ENCODE measurements at regions not wholly inside any gene's neighbourhood (a gene's known extent, or its start where the extent isn't known, plus 50 kb on each side); places are given as distances from the start of the nearest gene placed in this dataset.

DNA sequence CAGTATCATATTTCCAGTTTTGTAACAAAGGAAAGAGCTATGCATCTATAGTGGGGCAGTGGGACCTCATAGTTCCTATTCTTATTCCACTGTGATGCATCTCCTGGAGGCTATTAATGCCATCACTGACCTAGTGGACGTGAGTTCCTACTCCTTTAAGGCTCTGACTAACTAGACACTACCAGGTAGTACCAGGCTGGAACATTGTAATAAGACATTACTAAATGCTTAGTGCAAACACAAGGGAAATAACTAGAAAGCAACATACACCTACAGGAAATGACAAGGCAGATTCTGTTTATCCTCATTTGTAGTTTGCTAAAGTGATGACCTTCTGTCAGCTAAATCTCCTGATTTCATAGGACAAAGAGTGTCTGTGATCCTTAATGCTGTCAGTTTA lies 192.5 kb downstream of the POSTN start:
- no peak for DNase-seq

DNA sequence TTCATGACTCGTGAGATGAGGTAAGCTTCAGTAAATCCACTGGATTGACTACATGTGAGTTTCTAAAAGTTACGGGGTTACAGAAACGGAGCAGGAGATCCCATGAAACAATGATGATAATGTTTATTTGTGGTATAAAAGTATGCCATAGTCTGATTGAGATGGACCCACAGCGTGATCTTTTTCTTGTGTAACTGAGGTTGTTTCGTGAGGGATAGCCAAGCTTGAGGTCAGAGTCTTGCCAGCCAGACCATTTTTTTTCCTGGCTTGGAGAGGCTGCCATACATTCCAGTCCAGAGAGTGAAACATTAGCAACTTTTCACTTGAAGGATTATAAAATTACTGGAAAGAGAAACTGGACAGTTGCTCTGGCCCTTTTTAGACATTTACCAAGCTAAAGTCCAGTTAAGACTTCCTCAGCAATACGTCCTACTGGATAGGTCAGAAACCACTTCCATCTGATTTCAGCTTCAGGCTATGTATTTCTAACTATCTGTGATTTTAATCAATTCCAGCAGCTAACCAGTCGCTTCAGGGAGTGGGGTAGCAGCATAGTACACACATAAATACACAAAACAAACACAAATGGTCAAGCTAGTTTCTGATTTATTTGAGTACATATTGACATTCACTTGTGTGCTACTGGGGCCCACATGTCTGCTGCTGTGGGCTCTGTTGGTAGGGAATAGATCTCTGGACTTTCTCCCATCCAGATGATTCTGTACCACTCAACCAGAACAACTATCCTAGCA lies 194.6 kb downstream of the POSTN start:
- DNase-seq: peak; percentile 97

DNA sequence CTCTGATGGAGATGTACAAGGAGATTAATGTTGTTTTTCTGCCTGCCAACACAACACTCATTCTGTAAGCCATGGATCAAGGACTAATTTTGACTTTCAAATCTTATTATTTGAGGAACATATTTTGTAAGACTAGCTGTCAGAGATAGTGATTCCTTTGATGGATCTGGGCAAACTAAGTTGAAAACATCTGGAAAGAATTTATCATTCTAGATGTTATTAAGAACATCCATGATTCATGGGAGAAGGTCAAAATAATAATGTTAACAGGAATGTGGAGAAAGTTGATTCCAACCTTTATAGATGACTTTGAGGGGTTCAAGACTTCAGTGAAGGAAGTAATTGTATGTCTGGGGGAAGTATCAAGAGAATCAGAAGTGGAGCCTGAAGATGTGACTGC lies 196.8 kb downstream of the POSTN start:
- no peak for DNase-seq

DNA sequence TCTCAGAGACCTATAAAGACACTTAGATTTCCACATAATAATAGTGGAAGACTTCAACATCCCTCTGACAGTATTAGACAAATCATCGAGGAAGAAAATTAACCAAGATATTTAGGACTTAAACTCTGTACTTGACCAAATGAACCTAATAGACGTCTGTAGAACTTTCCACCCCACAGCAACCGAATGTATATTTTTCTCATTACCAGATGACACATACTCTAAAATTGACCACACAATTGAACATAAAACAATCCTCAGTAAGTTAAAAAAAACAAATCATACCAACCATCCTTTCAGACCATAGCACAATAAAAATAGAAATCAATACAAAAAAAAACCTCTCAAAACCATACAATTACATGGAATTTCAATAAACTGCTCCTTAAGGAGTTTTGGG lies 201.0 kb downstream of the POSTN start:
- peak; percentile 55 for DNase-seq

- peak; percentile 67 for DNase-seq
These were observed 203.0 kb downstream of the POSTN start for GRCh38 chr13:37395544-37395943.

GRCh38 chr13:37392389-37392788 lies 206.2 kb downstream of the POSTN start:
- DNase-seq: no peak

- DNase-seq: no peak
These were observed 207.8 kb downstream of the POSTN start for GRCh38 chr13:37390735-37391134.

GRCh38 chr13:37385956-37386670 lies 212.5 kb downstream of the POSTN start:
- DNase-seq: peak; percentile 95

DNA sequence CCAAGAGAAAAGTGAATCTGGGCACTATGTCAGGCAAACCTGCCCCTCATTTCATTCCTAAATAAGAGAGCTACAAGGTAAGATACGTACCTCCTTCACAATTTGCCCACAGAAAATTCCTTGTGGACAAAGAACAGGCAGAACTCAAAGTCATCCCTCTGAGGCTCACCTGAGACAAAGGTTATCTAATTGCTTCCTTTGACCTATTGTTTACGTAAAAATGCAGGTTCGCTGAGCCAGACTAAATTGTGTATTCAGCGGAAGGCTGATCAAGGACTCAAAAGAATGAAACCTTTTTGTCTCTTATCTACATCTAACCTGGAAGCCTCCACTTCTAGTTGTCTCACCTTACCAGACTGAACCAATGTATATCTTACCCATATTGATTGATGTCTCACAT lies 213.3 kb downstream of the POSTN start:
- DNase-seq: no peak

- DNase-seq: no peak
These were observed 214.7 kb downstream of the POSTN start for GRCh38 chr13:37383856-37384370.

- peak; percentile 88 for DNase-seq
These were observed 215.5 kb downstream of the POSTN start for GRCh38 chr13:37383046-37383445.

DNA sequence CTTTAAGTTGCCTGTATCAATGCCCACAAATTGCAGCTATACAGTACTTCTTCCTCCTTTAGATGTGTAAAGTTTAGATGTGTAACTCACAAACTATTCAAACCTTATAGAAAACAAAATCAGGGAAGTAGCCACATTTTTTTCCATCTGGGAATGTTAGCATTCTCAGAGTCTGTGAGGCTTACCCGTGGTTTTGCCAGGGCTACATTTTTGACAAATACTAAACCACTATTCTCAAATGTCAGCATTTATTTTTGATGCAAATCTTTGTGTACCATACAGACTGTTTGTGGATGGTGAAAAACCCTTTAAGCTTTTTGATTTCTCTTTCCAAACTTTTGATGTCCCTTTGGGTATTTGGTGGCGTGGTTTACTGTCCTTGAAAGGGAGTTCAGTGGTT lies 216.4 kb downstream of the POSTN start:
- peak; percentile 89 for DNase-seq

DNA sequence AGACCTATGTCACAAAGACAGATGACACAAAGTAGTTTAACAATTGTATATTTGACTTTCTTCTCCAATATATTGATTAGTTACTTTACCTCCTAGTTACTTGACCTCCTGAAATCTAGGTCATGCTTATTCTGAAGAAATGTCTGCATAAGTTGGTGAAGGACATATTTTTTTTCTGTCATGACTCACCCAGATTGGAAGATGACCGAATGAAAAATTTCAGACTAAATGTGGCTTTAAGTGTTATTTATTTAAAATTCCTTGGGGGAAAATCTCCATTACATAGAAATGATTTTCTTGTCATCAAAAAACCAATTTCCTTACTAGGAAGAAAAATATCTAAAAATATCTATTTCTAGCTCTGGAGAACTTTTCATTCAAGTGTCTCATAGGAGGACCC lies 217.1 kb downstream of the POSTN start:
- DNase-seq: peak; percentile 91

GRCh38 chr13:37379841-37380240 lies 218.7 kb downstream of the POSTN start:
- DNase-seq: peak; percentile 53

GRCh38 chr13:37375724-37376123 lies 222.8 kb downstream of the POSTN start:
- DNase-seq: no peak

DNA sequence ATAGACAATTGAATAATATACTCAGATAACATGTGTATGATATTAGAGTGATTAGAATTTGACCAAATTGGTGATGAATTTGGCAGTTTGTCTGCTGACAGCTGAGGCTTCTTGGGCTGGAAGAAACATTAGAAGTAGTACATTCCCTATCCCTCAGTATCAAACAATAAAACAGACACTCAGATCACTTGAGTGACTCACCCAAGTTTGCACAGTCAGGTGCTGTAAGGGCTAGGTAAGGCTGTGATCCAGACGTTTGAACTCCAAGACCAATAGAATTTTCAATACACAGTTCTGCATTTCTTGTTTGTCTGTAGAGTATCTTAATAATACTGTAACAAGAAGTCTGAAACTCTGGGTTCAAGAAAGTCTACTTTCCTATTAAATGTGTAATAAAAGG lies 223.5 kb downstream of the POSTN start:
- DNase-seq: no peak

DNA sequence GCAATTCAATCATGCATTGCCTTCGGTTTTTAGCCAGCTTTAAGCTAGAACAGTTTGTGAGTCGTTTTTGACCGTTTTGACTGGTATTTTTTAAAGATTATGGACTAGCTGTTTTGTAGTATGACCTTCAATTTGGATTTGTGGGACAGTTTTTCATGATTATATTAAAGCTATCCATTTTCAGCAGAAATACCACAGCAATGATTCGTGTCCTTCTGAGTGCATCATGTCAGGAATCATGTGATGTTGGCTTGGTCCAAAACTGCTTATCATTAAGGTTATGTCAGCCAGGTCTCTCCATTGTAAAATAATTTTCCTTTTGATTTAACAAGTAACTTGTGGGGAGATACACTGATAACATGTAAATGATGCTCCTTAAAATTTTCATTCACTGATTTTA lies 229.0 kb downstream of the POSTN start:
- DNase-seq: peak; percentile 80

- no peak for DNase-seq
These were observed 230.1 kb downstream of the POSTN start for GRCh38 chr13:37368501-37368900.

DNA sequence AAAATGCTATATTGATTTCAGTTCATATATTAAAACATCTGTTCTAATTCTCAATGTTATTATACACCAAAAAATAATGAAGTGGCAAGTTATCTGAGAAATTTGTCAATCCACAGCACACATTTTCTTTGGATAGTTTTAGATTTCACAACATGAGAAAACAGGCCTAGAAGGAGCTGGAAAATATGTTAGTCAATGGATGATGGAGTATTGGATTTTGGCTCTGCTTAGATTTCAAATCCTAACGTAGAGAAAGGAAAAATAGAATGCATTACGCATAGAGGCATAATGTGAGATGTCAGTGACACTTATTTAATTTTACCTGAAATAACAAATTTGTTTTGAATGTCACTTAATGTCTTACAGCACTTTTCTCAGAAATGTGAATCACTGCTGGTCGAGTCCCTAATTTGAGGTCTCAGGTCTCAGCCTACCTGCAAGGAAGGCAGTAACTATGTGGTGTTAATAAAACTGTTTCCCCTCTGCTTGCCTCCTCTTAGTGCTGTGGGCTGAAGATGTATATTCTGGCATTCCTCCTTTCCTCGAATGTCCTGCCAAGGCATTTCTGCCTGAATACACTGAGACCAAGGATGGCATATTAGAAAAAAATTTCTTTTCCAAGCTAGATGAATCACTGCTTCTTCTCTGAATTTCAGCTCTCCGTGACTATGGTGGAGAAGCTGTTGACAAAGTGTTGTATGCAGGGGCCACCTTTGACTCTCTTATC lies 232.4 kb downstream of the POSTN start:
- DNase-seq: peak; percentile 24

- DNase-seq: no peak
These were observed 233.1 kb downstream of the POSTN start for GRCh38 chr13:37365496-37365895.

GRCh38 chr13:37364956-37365355 lies 233.6 kb downstream of the POSTN start:
- DNase-seq: peak; percentile 65

GRCh38 chr13:37364007-37364406 lies 234.6 kb downstream of the POSTN start:
- DNase-seq: peak; percentile 53

GRCh38 chr13:37361608-37362007 lies 237.0 kb downstream of the POSTN start:
- DNase-seq: no peak
